NCI-H2171 treated with DMSO at 0.1 percent for 48 hours (cell line): ENCODE measurements at regions not wholly inside any gene's neighbourhood (a gene's known extent, or its start where the extent isn't known, plus 50 kb on each side); places are given as distances from the start of the nearest gene placed in this dataset.

ENCODE experiments used
- DNase-seq: peaks from one replicate; lab custom pipeline; 2025; lab: John Stamatoyannopoulos, UW

DNA sequence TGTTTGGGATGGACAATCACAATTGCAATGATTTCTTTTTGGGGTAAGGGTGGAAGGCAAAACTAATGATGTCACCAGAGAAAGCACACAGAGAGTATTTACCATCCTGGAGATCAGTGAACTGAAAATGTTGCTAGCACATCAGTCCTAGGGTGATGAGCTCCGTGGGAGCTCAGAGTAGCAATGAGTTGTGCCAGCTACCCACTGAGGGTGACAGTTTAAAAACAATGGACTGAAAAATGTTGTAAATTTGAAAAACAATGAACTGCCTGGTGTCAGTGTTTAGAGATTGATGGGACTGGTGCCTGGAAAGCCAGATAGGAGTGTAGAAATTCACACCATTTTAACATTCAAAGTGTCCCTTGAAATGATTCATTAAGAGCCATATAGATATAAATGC is 198.5 kb downstream of the ATP23 start:
- no peak for DNase-seq

DNA sequence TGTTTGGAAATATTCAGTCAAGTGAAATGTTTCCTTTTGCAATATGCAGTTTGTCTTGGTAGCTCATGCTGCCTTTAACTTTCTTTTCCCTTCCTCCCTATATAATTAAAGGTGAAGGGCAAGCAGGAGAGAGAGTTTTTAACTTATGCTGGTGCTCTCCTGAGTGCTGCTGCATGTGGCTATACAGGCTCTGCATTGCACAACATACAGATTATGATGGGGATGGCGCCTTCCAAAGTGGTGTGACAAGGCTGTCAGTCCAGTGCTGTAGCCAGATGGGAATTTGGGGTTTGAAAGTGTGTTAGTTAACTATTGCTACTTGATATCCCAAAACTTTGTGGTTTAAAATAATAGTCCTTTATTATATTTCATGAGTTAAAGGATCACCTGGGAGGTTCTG is 199.0 kb downstream of the ATP23 start:
- no peak for DNase-seq

DNA sequence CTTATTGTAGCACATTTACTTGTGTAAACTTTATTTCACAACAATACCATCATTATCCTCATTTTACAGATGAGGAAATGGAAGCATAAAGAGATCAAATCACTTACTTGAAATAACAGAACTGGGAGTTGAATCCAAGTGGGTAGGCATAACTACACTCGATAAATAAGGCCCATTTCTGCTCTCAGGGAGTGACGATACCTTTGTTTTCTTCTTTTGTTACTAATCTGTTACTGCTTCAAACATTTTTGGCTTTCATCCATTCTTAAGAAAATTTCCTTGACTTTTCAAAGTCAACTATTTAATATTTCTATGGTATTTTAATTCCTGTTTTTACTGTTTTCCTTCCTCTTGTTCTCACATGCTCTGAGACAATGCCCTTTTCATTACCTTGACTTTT is 201.6 kb downstream of the ATP23 start:
- DNase-seq: no peak

DNA sequence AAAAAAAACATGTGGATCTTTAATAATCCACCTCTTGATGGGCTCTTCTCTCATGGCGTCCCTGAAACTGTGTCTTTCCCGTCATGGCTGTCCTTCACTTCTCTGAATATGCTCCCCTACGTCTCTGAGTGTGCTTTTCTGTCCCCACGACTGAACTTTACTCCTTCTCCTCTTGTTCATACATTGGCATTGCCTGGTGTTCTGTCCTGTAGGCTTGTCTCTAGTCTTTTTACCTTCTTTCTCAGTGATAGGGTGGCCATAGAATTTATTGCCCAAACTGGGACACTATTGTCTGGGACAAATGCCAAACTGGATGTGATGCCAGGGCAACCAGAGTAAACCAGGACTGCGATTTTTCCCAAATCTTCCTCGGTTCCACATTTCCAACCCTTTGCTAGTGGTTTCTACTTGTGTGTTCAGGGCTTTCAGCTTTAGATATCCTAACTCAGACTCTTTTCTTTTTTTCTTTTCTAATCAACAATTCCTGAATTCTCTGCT is 202.2 kb downstream of the ATP23 start:
- DNase-seq: no peak

DNA sequence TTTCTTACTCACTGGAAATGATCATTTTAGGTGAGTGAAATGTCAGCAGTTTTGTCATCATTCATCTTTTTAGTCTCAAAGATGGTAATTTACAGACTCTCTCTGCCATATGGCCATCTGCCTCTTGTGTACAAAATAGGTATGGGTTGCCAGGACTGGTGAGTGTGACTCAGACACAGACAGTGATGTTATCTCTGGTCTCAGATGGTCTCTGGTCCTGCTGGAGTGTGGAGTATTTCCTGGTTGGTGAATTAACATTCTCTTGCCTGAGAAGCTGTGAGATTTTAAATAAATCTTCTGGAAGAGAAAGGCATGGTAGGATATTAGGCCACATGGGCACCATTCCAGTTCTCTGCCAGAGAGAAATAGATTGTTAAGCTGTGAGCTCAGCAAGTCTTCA is 207.0 kb downstream of the ATP23 start:
- peak; percentile 94 for DNase-seq

DNA sequence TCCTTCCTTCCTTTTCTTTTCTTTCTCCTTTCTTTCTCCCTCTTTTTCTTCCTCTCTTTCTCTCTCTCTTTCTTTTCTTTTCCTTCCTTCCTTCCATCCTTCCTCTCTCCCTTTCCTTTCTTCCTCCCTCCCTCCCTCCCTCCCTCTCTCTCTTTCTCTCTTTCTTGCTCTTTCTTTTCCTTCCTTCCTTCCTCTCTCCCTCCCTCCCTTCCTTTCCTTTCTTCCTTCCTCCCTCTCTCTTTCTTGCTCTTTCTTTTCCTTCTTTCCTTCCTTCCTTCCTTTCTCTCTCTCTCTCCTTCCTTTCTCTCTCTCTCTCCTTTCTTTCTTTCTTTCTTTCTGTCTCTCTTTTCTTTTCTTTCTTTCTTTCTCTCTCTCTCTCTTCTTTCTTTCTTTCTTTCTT is 207.6 kb downstream of the ATP23 start:
- no peak for DNase-seq

DNA sequence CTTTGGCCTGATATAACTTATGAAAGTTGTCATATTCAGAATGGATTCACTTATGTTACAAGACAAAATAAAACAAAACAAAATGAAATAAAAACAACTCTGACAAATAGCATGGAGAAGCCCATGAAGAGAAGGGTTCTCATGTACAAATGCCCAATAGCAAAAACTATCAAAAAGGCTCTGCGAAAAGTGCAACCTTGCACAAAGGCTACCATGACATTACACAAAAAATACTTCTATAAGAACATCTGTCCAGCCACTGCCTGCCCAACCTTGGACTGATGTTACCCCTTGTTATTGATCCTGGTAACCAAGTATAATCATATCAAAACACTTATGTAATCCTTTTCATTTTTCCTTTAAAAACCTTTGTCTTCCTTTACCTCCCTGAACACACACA is 213.0 kb downstream of the ATP23 start:
- no peak for DNase-seq

DNA sequence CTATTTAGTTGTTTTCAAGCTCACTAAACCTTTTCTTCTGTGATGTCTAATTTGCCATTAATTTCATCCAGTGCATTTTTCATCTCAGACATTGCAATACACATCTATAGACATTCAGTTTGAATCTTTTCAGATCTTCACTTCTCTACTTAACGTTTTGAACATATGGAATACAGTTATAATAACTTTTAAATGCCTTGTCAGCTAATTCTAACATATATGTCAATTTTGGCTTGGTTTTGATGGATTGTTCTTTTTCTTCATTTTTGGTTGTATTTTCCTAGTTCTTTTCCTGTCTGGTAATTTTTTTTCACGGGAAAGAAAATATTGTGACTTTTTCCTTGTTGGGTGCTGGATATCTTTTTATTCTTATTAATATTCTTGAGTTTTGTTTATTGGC is 215.3 kb downstream of the ATP23 start:
- no peak for DNase-seq

DNA sequence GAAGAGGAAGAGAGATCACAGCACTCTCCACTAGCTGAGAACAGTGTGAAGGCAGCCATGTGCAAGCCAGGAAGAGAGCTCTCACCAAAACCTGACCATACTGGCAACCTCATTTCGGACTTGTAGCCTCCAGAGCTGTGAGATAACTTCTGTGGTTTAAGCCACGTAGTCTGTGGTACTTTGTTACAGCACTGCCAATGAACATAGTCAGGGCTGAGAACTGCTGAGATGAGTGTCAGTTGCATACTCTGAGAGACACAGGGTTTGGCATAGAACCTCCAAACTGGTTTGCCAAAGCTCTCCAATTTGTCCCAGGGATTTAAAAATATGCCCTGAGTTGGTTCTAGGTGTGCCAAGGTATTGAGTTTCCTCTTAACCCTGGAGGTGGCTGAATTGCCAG is 218.6 kb downstream of the ATP23 start:
- DNase-seq: no peak

DNA sequence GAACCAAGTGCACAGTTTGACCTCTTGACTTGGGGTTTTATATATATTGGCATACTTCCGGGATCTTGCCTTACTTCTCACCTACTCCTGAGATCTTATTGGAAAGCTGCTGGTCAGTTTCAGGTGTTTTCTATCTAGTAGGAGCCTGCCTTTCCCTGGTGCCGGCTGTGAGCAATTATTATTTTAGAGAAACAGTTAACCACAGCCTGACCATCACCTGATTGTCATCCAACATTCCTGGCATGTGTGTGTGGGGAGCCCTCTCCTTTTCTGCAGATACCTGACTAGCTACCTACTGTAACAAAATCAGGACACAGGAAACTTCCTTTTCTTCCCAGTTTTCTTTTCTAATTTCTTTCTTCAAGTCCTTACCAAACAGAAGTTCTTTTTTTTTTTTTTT is 220.4 kb downstream of the ATP23 start:
- DNase-seq: no peak

DNA sequence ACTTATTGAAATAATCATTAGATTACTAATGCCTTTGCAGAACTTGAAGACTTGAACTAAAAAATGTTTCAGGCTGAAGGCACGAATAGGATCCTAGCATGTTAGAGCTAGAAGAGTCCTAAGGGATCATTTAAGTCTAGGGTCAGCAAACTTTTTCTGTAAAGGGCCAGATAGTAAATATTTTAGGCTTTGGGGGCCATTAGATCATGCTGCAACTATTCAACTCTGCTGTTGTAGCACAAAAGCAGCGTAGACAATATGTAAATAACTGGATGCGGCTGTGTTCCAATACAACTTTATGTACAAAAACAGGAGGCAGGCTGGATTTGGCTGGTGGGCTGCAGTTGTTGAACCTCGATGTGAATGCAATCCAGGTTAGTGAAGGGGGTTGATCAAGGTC is 221.7 kb downstream of the ATP23 start:
- no peak for DNase-seq

DNA sequence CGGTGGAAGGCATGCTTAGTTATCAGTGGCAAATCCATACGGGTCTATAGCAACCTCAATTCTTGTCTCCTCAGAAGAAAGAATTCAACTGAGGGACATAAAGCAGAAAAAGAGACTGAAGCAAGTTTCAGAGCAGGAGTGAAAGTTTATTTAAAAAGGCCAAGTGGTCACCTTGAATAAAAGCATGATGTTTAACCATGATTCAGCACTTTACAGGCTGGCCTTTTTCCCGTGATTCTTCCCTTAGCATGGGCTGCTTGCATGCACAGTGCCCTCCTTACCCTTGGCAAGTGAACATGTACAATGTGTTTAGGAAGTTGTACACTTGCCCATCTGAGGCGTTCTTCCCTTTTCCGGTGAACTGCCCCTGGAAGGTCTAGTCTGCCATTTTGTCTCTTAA is 225.3 kb downstream of the ATP23 start:
- DNase-seq: no peak

DNA sequence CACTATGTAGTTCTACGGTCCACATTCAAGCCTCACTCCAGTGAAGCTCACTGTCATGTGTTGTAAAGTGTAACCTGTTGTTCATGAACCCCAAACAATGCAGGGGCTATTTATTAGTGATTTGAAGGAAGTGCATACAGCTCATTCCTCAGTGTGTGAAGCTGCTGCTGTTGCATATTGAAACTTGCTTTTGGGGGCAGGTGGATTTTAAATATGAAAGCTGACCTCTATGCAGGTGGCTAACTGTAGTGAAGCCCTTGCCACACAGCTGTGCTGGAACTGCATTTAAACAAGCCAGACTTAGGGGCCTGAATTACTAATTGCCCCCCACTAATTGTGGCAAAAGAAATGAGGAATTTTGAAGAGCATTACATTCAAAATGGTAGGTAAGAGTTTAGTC is 226.3 kb downstream of the ATP23 start:
- DNase-seq: no peak

DNA sequence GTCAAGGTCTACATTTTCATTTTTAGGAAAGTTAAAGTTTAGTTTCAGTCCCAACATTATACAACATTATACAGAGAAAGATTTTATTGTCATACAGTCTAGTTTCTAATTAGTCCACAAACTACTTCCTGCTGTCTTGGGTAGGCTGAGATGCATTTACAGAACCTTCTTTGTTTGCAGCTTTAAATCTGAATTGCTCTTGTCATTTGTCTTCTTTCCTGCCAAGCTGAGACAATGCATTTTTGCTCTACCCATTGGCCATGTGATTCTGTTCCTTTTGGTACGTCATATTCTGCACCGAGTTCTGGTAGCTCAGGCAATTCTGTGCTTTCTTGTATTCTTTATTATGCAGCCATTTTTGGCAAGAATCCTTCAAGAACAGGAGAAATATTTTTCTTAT is 228.5 kb downstream of the ATP23 start:
- no peak for DNase-seq

DNA sequence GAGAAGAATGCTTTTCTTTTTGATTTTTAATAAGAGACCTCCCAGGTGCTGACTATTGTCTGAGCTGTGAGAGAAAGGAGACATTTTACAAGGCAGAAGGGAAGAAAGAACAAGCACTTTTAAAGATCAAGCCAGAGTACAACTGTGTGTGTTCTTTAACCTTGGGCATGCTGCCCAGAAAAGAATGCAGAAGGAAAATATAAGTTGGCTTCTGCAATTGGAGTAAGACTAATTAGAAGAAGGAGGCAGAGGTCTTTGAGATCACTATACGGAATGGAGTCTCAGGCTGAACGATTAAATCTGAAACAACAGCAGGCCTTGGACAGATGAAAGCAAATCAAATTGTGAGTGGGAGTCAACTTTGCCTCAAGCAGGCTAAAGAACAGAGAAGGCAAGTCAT is 230.5 kb downstream of the ATP23 start:
- DNase-seq: no peak

DNA sequence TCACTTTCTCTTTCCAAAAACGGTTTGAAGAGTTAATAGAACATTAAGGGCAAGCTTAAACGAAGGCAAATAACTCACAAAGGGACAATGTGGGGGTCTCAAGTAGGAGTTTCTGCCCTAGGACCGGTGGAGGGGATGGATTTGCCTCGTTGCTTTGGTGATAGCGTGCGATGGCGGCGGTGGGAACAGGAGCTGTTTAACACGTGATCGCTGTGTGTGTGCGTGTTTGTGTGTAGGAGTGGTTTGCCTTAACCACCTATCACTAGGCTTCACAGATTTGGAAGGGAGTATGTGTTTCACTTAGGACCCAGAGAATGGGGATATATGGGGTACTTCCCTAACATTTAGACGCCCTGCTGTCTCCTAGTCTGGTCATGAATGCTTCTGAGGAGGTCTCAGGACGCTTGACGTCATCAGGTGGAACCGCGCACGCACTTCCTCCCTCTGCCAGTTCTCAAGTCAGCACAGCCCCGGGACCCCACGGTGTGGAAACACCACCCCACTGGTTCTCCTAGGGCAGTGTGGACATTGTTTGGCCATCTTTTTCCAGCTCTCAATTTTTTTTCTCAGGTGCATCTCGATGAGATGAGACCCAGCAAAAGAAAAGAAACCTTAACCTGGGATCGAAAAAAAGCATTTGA is 231.2 kb downstream of the ATP23 start:
- no peak for DNase-seq

DNA sequence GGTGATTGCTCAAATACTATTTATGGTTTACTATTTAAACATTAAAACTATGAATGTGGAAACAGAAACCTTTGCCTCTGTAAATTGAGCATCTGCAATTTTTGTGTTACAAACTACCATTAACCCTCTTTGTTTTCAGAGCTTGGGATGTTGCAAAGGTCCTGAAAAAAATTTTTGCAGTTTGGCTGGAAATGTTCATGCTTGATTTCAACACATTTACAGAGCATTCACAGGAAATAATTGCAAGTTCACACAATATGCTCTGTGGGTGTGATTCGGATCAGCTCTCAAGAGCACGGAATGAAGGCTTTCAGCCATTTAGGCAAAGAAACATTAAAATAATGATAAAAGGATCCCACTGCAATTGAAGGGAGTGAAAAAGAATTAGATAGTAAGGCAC is 232.9 kb downstream of the ATP23 start:
- no peak for DNase-seq

DNA sequence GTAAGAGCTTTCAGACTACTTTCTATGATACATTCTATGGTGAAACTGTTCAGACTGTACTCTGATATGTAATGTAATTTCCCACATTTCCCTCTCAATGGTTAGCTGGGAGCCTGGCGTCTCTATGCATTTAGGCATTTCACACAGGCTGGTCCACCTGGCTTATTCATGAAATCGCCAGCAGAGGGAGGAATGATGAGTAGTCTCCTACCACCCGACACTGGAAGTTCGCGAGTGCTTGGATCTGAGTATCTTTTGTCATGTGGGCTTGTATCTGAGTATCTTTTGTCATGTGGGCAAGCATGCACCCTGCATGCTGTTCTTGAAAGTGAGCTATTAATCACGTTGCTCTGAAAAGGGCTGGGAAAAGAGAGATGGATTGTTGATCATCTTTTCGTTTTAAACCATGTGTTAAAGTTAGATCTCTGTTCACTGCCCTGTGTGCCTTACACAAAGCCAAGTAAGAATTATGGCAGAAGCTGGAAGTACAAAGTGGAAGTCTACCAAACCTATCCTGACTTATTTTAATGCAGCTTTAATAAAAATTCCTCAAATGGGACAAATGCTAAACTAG is 235.0 kb downstream of the ATP23 start:
- peak; percentile 33 for DNase-seq

DNA sequence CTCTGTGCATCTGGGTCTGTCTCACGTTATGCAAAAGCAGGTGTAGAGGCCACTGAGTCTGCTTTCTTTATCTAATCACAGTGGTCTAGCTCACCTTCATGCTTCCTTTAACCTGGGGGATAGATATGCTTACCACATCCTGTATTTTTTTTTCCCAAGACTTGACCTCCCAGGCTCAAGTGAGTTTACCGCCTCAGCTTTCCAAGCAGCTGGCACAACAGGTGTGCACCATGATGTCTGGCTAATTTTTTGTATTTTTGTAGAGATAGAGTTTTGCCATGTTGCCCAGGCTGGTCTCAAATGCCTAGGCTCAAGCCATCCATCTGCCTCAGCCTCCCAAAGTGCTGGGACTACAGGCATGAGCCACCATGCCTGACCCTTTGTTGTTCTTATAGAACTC is 236.0 kb downstream of the ATP23 start:
- peak; percentile 88 for DNase-seq

DNA sequence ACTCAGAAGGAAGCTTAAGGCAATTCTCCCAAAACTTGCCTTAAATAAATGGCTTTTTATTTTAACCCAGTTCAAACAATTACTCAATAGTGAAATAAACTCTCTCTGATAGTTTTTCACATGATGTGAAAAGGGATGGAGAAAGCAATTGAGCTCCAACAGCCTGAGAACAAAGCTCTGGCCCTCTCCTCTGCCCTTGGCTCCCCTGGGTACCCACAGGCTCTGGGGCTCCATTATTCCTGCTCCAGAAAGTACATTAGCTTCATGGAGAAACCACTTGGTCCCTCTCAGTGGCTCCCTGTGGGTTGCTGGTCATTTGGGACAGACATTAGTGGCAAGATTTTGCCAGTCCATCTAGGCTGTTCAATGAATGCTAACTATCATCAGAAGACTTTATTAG is 242.8 kb downstream of the ATP23 start:
- DNase-seq: no peak

DNA sequence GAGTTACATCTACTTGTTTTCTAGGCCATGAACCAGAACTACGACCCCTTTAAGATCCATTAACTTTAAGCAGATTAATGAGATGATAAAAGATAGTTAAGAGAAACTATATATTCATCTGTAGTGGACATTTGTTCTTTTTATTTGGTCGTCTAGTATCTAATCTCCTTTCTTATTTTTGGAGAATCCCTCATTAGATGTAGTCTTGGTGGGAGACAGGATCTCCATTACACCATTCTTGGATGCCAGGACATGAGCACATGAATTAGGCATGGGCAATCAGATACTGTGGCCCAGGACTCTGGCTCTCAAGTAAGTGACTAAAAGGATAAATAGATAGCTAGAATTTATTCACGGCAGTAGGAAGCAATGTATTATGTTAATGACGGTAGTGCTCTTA is 245.0 kb downstream of the ATP23 start:
- DNase-seq: no peak

DNA sequence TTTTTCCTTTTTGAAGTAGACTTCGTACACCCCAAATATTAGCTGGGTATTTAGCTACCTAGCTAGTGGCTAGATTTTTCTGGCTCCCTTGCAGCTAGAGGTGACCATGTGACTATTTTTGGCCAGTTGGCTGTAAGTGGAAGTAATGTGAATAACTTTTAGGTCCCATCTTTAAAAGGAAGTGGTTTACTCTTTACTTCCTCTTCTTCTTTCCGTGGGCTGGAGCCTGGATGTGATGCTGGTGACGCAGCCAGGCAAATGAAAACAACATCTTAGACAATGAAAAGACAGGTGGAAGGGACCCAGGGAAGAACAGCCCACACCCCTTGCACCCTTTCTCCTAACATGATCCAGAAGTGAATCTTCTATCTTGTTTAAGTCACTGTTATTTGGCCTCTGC is 245.5 kb downstream of the ATP23 start:
- DNase-seq: no peak

DNA sequence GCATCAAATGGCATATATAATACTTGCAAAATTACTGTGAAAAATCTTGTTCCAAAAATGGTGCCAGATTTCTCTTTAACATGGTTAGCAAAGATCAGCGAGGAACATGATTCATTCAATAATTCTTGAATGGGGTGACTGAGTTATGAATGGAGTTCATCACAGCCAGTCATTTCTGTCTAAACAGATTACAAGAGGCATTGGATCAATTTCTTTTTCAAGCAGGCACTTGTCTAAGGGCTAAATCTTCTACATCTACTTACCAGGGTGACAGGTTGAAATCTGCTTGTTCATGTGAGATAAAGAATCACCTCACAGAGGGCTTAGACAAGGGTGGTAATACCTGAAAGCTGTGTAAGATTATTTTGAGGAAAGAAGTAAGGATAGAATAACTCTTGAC is 247.7 kb downstream of the ATP23 start:
- DNase-seq: peak; percentile 18

DNA sequence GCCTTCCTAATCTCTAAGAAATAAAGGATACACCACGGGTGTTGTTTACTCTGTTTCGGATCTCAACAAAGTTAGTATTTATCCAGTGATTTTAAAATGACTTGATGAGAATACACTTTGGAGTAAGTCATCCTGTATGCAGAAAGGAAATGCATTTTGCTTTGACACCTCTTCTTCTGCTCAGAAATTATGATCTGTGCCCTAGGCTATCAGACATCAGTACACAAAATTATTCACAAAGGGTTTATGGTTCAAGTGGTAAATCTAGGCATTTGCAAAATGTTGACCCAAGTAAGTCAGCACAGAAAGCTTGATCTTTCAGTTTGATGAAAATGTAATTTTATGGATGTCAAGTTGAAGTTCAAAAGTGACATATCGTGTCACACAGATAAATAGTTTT is 248.5 kb downstream of the ATP23 start:
- no peak for DNase-seq
